ENCODE measurements at regions not wholly inside any gene's neighbourhood (a gene's known extent, or its start where the extent isn't known, plus 50 kb on each side); places are given as distances from the start of the nearest gene placed in this dataset.

DNA sequence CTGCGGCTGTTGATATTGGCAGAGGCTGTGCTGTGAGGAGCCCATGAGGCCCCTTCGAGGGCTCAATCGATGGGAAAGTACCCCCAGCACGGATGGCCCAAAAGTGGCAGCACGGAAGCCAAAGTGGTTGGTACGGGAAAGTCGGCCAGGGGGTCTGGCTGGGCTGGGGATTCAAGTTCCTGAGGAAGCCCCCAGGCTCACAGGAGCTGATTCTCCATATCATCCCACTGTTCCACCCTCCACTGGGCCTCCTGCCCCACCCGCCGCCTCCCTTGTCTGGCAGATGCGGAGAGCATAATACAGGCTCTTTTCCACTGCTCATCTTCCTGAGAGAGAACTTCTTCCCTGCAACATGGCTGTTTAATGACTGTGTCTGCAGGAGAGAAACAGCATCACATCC, 217.8 kb upstream of the CST7 start:
- TF ChIP-seq, protein P1, sequence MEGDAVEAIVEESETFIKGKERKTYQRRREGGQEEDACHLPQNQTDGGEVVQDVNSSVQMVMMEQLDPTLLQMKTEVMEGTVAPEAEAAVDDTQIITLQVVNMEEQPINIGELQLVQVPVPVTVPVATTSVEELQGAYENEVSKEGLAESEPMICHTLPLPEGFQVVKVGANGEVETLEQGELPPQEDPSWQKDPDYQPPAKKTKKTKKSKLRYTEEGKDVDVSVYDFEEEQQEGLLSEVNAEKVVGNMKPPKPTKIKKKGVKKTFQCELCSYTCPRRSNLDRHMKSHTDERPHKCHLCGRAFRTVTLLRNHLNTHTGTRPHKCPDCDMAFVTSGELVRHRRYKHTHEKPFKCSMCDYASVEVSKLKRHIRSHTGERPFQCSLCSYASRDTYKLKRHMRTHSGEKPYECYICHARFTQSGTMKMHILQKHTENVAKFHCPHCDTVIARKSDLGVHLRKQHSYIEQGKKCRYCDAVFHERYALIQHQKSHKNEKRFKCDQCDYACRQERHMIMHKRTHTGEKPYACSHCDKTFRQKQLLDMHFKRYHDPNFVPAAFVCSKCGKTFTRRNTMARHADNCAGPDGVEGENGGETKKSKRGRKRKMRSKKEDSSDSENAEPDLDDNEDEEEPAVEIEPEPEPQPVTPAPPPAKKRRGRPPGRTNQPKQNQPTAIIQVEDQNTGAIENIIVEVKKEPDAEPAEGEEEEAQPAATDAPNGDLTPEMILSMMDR (IDR thresholded peaks at IDR 0.05) = no peak

DNA sequence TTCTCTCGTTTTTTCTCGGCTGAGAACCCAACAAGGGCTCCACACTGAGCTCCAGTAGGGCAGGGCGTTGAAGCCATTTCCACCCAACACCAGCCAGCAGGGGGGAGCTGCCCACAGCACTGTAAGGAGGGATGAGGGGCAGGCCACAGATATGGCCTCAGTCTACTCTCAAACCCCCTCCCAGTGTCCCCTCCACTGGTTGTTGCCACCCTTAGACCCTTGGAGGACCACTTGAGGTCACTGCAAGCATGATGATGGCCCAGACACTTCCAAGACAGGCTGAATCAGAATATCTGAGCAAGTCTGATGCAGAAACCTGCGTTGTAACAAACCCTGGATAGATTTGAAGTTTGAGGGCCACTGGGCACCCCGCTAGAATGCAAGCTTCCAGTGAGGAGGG, 217.0 kb upstream of the CST7 start:
- ATAC-seq (no peak), DNase-seq (no peak)
- TF ChIP-seq, protein P1 (IDR thresholded peaks at IDR 0.05) = no peak
- no peaks in the 10 kb centered on the region for H3K9me3 ChIP-seq
- intact Hi-C loops (cut with DNase I, micrococcal nuclease) = no loop called here
- no peaks in the 10 kb centered on the region for H3K36me3 ChIP-seq (ENCODE audit: low read depth)
- no peaks in the 10 kb centered on the region for H3K4me1 ChIP-seq (ENCODE audit: low read depth)
- H3K4me3 ChIP-seq = no peak overlapping the region

More for the DNA sequence above, 217.8 kb upstream of the CST7 start:
- no peak for ATAC-seq
- no peak for DNase-seq
- intact Hi-C loops (cut with DNase I, micrococcal nuclease) = no loop called here
- Histone ChIP-seq H3K4me1 (ENCODE audit: low read depth) (no peaks in the 10 kb centered on the region), H3K9me3 (no peaks in the 10 kb centered on the region), H3K4me3 (no peak overlapping the region), H3K36me3 (ENCODE audit: low read depth) (no peaks in the 10 kb centered on the region)

DNA sequence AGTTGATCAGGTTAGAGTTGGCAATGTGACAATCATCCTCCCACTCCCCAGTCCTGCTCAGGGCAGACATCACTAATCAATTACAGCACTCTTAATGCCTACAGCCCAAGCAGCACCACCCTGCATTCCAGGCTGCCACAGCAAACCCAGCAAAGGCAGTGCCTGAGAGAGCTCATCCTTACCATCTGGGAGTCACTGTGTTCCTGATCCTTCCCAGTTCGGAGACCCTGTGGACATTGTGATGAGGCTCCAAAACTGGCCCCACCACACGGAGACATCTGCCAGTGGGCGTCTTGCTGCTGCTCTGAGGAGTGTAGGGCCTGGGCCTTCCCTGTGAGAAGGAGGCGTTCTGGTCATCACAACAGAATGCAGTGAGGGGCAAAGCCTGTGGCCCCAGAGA, 216.5 kb upstream of the CST7 start:
- intact Hi-C loops (cut with DNase I, micrococcal nuclease) = no loop called here
- TF ChIP-seq, protein P1 (IDR thresholded peaks at IDR 0.05) = no peak
- ATAC-seq = no peak

DNA sequence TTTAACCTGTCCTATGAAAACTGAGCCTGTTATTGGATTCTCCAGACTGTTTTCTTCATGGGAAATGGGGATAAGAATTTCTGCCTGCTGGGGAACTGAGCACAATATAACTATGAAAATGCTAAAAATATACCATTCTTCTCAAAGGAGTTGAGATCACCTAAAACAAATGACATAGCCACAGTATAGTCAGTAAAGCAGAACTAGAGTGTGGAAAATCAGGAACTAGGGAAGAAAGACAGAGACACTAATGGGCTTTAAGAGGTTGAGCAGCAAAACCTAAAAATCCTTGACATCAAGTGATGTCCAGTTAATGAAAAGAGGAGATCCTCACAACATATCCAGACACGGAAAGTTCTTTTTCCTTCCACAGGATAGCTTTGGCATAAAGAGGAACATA, 215.7 kb upstream of the CST7 start:
- TF ChIP-seq, protein P1 (IDR thresholded peaks at IDR 0.05) = no peak
- ATAC-seq = no peak
- Histone ChIP-seq H3K9me3 (no peaks in the 10 kb centered on the region), H3K36me3 (ENCODE audit: low read depth) (no peaks in the 10 kb centered on the region), H3K4me3 (no peak overlapping the region), H3K4me1 (ENCODE audit: low read depth) (no peaks in the 10 kb centered on the region)
- intact Hi-C loops (cut with DNase I, micrococcal nuclease) = no loop called here
- no peak for DNase-seq

More for the DNA sequence above, 216.5 kb upstream of the CST7 start:
- no peaks in the 10 kb centered on the region for H3K9me3 ChIP-seq
- no peaks in the 10 kb centered on the region for H3K36me3 ChIP-seq (ENCODE audit: low read depth)
- H3K4me1 ChIP-seq (ENCODE audit: low read depth) = no peaks in the 10 kb centered on the region
- no peak for DNase-seq
- H3K4me3 ChIP-seq = no peak overlapping the region

DNA sequence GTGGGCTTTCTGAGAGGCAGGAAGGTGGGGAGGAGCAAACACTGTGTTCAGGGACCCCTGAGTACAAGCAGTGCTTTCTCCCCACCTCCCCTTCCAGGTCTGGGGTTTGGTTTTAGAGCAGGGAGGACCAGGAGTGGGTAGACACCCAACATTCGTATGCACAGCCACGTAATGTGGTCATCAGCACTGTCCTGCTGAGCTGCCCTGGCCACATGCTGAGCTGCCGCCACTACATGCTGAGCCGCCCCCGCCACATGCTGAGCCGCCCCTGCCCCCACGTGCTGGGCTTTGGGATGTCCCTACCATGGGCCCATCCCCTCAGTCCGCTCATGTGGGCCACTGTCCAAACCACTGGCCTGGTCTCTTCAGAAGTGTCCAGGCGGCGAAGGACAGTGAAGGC, 214.9 kb upstream of the CST7 start:
- Histone ChIP-seq H3K9me3 (no peaks in the 10 kb centered on the region), H3K36me3 (ENCODE audit: low read depth) (no peaks in the 10 kb centered on the region), H3K4me1 (ENCODE audit: low read depth) (no peaks in the 10 kb centered on the region), H3K4me3 (no peak overlapping the region)
- TF ChIP-seq, protein P1 (IDR thresholded peaks at IDR 0.05) = no peak
- ATAC-seq (no peak), DNase-seq (no peak)
- intact Hi-C loops (cut with DNase I, micrococcal nuclease) = no loop called here

DNA sequence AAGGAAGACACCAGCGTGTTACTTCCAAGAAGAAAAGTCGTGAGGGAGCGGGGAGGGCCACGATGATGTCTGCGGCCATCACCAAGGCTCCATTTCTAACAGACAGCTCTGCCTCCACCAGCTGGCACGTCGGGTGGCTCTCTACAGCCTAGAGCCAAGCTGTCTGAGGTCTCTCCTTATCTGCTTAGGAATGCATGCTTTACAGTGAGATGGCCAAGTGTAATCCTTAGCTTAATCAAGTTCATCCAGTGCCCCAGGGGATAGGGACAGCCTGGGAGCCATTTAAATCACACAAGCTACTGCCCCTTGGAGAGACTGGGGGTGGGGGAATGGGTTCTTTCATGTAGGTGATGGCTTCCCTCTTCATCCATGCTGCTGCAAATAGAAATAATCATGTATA, 213.8 kb upstream of the CST7 start:
- no peak overlapping the region for H3K4me3 ChIP-seq
- intact Hi-C loops (cut with DNase I, micrococcal nuclease) = no loop called here
- no peaks in the 10 kb centered on the region for H3K9me3 ChIP-seq
- TF ChIP-seq, protein P1 (IDR thresholded peaks at IDR 0.05) = no peak
- H3K36me3 ChIP-seq (ENCODE audit: low read depth) = no peaks in the 10 kb centered on the region
- H3K4me1 ChIP-seq (ENCODE audit: low read depth) = no peaks in the 10 kb centered on the region
- ATAC-seq = no peak
- no peak for DNase-seq

All from mucosa of descending colon (tissue), 3 donors.